HL-60 (cell line): ENCODE measurements at regions not wholly inside any gene's neighbourhood (a gene's known extent, or its start where the extent isn't known, plus 50 kb on each side); places are given as distances from the start of the nearest gene placed in this dataset.
"Not testable (repeated sequence)": the region's sequence is repeated elsewhere in the genome, so short reads cannot be mapped to it uniquely, and the experiment has no call there.

Experiments
- DNase-seq, 2 experiments: peaks; one replicate each; pipeline ENCODE4 v3.0.0-alpha.2; 2010 to 2020; ENCODE audit warnings: low read depth in 1 of 2, low spot score in 1 of 2
- H3K27ac ChIP-seq: fragments of 250-450 bp; sonication (Bioruptor Pico); replicated peaks from 2 replicates; pipeline ENCODE4 v1.5.1; 2020; ENCODE audit warnings: mild to moderate bottlenecking, moderate library complexity
- H3K27me3 ChIP-seq: fragments of 250-450 bp; sonication (Bioruptor Pico); 2 replicates; pipeline ENCODE4 v1.5.1; 2021; ENCODE audit warnings: mild to moderate bottlenecking, moderate library complexity; ENCODE audit not compliant: insufficient read depth, poor library complexity, severe bottlenecking
- H3K4me3 ChIP-seq: replicated peaks from 2 replicates; pipeline ENCODE4 v1.5.1; 2011; ENCODE audit warnings: mild to moderate bottlenecking, control low read depth, low read length; ENCODE audit not compliant: insufficient read depth
- GABPA ChIP-seq: IDR thresholded peaks from 2 replicates; pipeline ENCODE4 v1.6.1; 2012; ENCODE audit warnings: low read depth
- POLR2AphosphoS5 ChIP-seq: IDR thresholded peaks from 2 replicates; pipeline ENCODE4 v1.6.1; 2012; ENCODE audit warnings: low read depth
- SPI1 ChIP-seq: IDR thresholded peaks from 2 replicates; pipeline ENCODE4 v1.6.1; 2012; ENCODE audit warnings: low read depth, mild to moderate bottlenecking, borderline replicate concordance
- TF ChIP-seq, protein P1 (sequence below): IDR thresholded peaks from 2 replicates; pipeline ENCODE4 v1.6.1; 2012; ENCODE audit warnings: low read depth; ENCODE audit not compliant: insufficient replicate concordance
- TF ChIP-seq, protein P2 (sequence below): IDR thresholded peaks from one replicate; pipeline ENCODE4 v1.5.1; 2011; ENCODE audit warnings: low read length, control low read depth, inconsistent platforms; ENCODE audit not compliant: insufficient read depth

DNA sequence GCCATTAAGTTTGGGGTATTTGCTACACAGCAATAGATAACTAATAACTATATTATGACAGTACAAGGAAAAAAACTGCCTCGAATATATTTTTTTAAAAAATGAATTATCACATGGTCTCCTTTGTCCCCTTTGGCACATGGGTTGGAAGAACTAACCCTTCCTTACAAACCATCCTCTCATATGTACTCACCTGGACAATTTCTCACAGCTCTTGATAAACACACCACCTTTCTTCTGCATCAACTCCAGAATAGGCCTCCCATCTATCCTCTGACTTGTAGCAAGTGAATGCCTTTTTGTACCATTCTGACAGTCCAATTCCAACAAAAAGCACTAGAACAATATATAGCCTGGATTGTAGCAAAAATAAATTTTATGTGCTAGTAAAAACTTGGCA is 78.7 kb upstream of the LARP1 start:
- no peak for DNase-seq
- Histone ChIP-seq H3K27ac (no peak overlapping the region), H3K4me3 (no peak overlapping the region)

DNA sequence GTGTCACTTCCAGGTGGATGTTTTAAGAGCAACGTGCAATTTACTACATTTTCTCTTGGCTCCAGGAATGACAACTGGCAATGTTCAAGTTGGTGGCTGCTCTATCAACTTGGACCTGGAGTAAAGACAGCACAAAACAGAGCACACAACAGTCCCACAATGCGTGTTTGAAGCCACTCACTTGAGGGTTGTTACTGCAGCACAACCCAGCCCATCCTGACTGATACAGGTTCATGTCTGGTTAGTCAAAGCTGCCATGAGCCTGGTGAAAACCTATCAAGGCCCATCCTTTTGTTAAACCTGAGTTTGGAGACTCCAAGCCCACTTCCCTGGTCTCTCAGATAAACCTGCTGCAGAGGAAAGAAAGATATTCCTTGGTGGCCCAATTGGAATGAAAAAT is 81.1 kb upstream of the LARP1 start:
- Histone ChIP-seq H3K27ac (no peak overlapping the region), H3K27me3 (no peaks in the 10 kb centered on the region), H3K4me3 (no peak overlapping the region)
- TF ChIP-seq, protein P1, sequence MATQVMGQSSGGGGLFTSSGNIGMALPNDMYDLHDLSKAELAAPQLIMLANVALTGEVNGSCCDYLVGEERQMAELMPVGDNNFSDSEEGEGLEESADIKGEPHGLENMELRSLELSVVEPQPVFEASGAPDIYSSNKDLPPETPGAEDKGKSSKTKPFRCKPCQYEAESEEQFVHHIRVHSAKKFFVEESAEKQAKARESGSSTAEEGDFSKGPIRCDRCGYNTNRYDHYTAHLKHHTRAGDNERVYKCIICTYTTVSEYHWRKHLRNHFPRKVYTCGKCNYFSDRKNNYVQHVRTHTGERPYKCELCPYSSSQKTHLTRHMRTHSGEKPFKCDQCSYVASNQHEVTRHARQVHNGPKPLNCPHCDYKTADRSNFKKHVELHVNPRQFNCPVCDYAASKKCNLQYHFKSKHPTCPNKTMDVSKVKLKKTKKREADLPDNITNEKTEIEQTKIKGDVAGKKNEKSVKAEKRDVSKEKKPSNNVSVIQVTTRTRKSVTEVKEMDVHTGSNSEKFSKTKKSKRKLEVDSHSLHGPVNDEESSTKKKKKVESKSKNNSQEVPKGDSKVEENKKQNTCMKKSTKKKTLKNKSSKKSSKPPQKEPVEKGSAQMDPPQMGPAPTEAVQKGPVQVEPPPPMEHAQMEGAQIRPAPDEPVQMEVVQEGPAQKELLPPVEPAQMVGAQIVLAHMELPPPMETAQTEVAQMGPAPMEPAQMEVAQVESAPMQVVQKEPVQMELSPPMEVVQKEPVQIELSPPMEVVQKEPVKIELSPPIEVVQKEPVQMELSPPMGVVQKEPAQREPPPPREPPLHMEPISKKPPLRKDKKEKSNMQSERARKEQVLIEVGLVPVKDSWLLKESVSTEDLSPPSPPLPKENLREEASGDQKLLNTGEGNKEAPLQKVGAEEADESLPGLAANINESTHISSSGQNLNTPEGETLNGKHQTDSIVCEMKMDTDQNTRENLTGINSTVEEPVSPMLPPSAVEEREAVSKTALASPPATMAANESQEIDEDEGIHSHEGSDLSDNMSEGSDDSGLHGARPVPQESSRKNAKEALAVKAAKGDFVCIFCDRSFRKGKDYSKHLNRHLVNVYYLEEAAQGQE: no peak
- TF ChIP-seq, protein P2, sequence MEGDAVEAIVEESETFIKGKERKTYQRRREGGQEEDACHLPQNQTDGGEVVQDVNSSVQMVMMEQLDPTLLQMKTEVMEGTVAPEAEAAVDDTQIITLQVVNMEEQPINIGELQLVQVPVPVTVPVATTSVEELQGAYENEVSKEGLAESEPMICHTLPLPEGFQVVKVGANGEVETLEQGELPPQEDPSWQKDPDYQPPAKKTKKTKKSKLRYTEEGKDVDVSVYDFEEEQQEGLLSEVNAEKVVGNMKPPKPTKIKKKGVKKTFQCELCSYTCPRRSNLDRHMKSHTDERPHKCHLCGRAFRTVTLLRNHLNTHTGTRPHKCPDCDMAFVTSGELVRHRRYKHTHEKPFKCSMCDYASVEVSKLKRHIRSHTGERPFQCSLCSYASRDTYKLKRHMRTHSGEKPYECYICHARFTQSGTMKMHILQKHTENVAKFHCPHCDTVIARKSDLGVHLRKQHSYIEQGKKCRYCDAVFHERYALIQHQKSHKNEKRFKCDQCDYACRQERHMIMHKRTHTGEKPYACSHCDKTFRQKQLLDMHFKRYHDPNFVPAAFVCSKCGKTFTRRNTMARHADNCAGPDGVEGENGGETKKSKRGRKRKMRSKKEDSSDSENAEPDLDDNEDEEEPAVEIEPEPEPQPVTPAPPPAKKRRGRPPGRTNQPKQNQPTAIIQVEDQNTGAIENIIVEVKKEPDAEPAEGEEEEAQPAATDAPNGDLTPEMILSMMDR: no peak
- no peak for TF ChIP-seq SPI1
- TF ChIP-seq POLR2AphosphoS5: no peak
- no peak for TF ChIP-seq GABPA
- DNase-seq: no peak

More for the DNA sequence above, 78.7 kb upstream of the LARP1 start:
- TF ChIP-seq, protein P1: no peak
- TF ChIP-seq, protein P2: no peak
- TF ChIP-seq POLR2AphosphoS5: no peak
- TF ChIP-seq SPI1: no peak
- no peak for TF ChIP-seq GABPA
- no peaks in the 10 kb centered on the region for H3K27me3 ChIP-seq

DNA sequence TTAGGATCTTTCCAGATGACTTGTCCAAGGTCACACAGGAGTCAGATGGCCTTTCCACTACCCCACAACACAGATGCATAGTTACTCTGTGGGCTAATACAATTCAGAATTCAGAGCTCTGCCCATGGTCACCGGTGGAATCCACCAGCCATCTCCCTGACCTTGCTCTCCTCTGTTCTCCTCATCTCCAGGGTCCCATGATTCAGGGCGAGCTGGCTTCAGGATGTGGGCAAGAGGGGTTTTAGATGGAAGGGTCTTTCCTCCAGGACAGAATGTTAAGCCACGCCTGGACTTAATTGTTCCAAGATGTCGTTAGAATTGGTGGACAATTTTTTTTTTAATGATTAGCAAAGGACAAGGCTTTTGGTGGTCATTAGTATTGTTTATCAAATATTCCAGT is 81.7 kb upstream of the LARP1 start:
- no peak for DNase-seq
- Histone ChIP-seq H3K4me3 (no peak overlapping the region), H3K27ac (no peak overlapping the region), H3K27me3 (no peaks in the 10 kb centered on the region)
- TF ChIP-seq, protein P1: no peak
- TF ChIP-seq, protein P2: no peak
- TF ChIP-seq SPI1: no peak
- no peak for TF ChIP-seq POLR2AphosphoS5

DNA sequence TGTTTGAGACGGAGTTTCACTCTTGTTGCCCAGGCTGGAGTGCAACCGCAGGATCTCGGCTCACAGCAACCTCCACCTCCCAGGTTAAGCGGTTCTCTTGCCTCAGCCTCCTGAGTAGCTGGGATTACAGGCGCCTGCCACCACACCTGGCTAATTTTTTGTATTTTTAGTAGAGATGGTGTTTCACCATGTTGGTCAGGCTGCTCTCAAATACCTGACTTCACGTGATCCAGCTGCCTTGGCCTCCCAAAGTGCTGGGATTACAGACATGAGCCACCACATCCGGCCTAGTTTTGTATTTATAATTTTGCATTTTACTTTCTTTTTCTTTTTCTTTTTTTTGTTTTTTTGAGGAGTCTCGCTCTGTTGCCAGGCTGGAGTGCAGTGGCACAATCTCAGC is 85.3 kb upstream of the LARP1 start:
- not testable (repeated sequence) for H3K27me3 ChIP-seq, H3K27ac ChIP-seq, H3K4me3 ChIP-seq, DNase-seq
